HEK293T (cell line): ENCODE measurements at regions not wholly inside any gene's neighbourhood (a gene's known extent, or its start where the extent isn't known, plus 50 kb on each side); places are given as distances from the start of the nearest gene placed in this dataset.

ENCODE experiments used
- CTCF ChIA-PET: fragments of 350-600 bp; formaldehyde crosslinking; extraction: SDS; loops from one replicate; lab custom pipeline; 2021; ENCODE audit warnings: antibody characterized with exemption, inconsistent platforms; lab: Yijun Ruan, JAX
- POLR2A ChIA-PET: fragments of 350-600 bp; formaldehyde crosslinking; extraction: SDS; loops from one replicate; lab custom pipeline; 2020; ENCODE audit warnings: antibody characterized with exemption, inconsistent platforms; lab: Yijun Ruan, JAX
- DNase-seq: peaks from one replicate; pipeline ENCODE4 v3.0.0; 2012; ENCODE audit warnings: mixed read lengths; ENCODE audit errors: extremely low spot score
- ARNT ChIP-seq: fragments of 450-650 bp; IDR thresholded peaks from 2 replicates; pipeline ENCODE4 v1.6.1; 2017; ENCODE audit warnings: mild to moderate bottlenecking
- BHLHE40 ChIP-seq: fragments of 450-650 bp; IDR thresholded peaks from 2 replicates; pipeline ENCODE4 v1.6.1; 2016; ENCODE audit warnings: mild to moderate bottlenecking, moderate library complexity, borderline replicate concordance
- CTBP1 ChIP-seq: fragments of 450-650 bp; IDR thresholded peaks from 2 replicates; pipeline ENCODE4 v1.6.1; 2016; ENCODE audit warnings: borderline replicate concordance
- ELF4 ChIP-seq: fragments of 450-650 bp; IDR thresholded peaks from 2 replicates; pipeline ENCODE4 v1.6.1; 2017; ENCODE audit warnings: antibody characterized with exemption
- FOXA1 ChIP-seq: fragments of 450-650 bp; IDR thresholded peaks from 2 replicates; pipeline ENCODE4 v1.6.1; 2016; ENCODE audit warnings: mild to moderate bottlenecking
- FOXK2 ChIP-seq: fragments of 450-650 bp; IDR thresholded peaks from 2 replicates; pipeline ENCODE4 v1.6.1; 2016; ENCODE audit warnings: mild to moderate bottlenecking
- FOXM1 ChIP-seq: fragments of 450-650 bp; IDR thresholded peaks from 2 replicates; pipeline ENCODE4 v1.6.1; 2017; ENCODE audit warnings: mild to moderate bottlenecking, borderline replicate concordance
- HDGF ChIP-seq: fragments of 450-650 bp; IDR thresholded peaks from 2 replicates; pipeline ENCODE4 v1.6.1; 2017; ENCODE audit warnings: antibody characterized with exemption, borderline replicate concordance
- L3MBTL2 ChIP-seq: fragments of 450-650 bp; conservative IDR thresholded peaks from 2 replicates; pipeline ENCODE4 v1.6.1; 2016; ENCODE audit warnings: mild to moderate bottlenecking
- LEF1 ChIP-seq: fragments of 450-650 bp; IDR thresholded peaks from 2 replicates; pipeline ENCODE4 v1.6.1; 2017; ENCODE audit warnings: mild to moderate bottlenecking, borderline replicate concordance
- NFRKB ChIP-seq: fragments of 450-650 bp; IDR thresholded peaks from 2 replicates; pipeline ENCODE4 v1.6.1; 2016; ENCODE audit warnings: mild to moderate bottlenecking, moderate library complexity
- SP1 ChIP-seq: fragments of 450-650 bp; IDR thresholded peaks from 2 replicates; pipeline ENCODE4 v1.6.1; 2017
- SUZ12 ChIP-seq: fragments of 450-650 bp; IDR thresholded peaks from 2 replicates; pipeline ENCODE4 v1.6.1; 2016; ENCODE audit warnings: mild to moderate bottlenecking
- TARDBP ChIP-seq: fragments of 450-650 bp; IDR thresholded peaks from 2 replicates; pipeline ENCODE4 v1.6.1; 2016
- ZNF384 ChIP-seq: fragments of 450-650 bp; IDR thresholded peaks from 2 replicates; pipeline ENCODE4 v1.6.1; 2016
- TF ChIP-seq, protein P1 (sequence below): fragments of 450-650 bp; IDR thresholded peaks from 2 replicates; pipeline ENCODE4 v1.6.1; 2016

DNA sequence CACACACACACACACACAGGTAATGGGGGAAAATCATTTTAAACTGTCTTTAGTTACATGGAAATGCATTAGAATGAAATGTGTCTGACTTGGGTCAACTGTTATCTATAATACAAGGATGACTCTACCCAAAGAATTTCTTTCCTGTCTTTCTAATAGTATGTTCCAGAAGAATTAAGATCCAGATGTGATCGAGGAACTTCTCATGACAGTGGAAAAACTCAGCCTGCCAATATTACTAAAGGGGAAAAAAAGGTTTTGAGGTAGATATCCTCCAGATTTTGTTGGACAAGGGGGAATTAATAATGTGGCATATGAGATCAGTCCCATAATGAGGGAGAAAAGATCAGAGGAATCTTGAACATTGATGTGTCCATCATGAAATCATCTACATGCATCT, 190.6 kb upstream of the MAP3K1 start:
- POLR2A ChIA-PET: no interaction called here
- DNase-seq: no peak
- CTCF ChIA-PET: no interaction called here
- no peak for TF ChIP-seq FOXK2

DNA sequence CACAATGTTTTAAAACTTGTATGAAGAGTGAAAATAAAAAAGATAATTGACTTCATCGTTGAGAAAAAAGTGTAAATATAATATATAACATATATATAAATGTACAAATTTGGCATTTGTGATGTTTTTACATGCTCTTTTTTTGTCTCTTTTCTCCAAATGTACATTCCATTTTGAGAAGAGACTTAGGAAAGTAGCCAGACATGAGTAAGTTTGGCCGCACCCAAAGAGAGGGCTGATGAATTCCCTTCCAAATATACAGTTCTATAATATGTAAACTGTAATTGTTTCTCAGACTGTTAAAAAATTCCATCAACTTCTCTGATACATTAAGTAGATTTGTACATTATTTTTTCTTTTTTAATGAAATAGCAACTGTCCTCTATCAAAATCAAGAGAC, 193.2 kb upstream of the MAP3K1 start:
- TF ChIP-seq LEF1 (no peak), FOXK2 (no peak), NFRKB (no peak), SUZ12 (no peak), TARDBP (no peak), ARNT (no peak), ZNF384 (no peak), ELF4 (no peak), CTBP1 (no peak), HDGF (no peak), BHLHE40 (no peak), SP1 (no peak), FOXM1 (no peak)
- TF ChIP-seq, protein P1, sequence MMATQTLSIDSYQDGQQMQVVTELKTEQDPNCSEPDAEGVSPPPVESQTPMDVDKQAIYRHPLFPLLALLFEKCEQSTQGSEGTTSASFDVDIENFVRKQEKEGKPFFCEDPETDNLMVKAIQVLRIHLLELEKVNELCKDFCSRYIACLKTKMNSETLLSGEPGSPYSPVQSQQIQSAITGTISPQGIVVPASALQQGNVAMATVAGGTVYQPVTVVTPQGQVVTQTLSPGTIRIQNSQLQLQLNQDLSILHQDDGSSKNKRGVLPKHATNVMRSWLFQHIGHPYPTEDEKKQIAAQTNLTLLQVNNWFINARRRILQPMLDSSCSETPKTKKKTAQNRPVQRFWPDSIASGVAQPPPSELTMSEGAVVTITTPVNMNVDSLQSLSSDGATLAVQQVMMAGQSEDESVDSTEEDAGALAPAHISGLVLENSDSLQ: no peak
- ChIA-PET CTCF (no interaction called here), POLR2A (no interaction called here)
- DNase-seq: no peak

DNA sequence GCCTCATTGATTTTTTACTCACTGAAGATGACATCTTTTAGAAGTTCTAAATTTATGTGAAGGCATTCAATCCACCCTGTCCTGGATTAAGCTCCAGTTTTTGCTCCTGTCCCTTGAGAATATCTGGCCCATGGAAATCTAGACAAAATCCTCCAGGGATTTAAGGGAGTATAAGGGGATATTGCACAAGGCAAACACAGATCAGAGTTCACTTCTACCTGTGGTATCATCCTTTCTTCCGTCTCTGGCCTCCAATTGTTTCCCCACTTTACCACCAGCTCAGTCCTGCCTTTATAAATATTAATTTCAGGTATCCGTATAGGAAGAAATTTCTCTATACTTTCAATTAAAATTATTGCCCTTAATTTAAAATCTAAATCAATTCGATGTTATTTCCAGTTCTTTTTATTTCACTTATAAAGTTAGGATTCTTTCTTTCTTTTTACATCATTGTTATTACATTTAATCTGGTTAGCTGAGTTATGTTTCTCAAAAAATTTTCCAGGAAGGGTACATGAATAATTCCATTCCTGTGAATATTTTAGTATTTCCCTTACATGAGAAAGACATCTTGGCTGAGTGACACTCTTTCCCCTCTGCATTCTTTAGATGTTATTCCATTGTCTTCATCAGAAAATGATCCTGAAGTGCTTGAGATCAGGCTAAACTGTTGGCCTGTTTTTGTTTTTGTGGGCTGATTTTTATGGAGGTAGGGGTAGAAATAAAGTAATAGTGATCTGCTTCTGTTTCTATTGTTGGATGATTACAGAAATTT, 194.3 kb upstream of the MAP3K1 start:
- ChIA-PET POLR2A (no interaction called here), CTCF (interaction anchor here (0.7 kb wide), 1 partner anchor 218 kb away, joined by 3 read pairs; no protein-coding TSS in a partner anchor)
- no peak for DNase-seq
- TF ChIP-seq BHLHE40 (no peak), TARDBP (no peak), LEF1 (no peak), CTBP1 (no peak), ELF4 (no peak), L3MBTL2 (no peak), NFRKB (no peak), FOXK2 (no peak), ARNT (no peak), ZNF384 (no peak), FOXM1 (no peak), HDGF (no peak), FOXA1 (no peak), SUZ12 (no peak), SP1 (no peak)
- TF ChIP-seq, protein P1: no peak

DNA sequence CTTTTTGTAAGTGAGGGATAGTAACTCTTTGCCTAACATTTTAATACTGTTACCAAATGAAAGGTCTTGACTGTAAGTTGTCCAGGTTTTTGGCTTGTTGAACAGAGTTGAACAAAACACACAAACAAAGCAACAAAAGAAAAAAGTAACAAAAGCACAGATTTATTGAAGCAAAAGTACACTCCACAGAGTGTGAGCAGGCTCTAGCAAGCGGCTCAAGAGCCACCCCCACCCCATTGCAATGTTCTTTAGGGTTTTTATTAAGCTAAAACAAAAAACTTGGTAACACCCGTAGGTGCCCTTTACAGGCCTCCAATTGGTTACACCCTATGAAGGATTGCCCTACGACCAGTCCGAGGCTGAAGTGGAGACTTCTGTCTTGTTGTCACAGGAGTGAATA, 197.4 kb upstream of the MAP3K1 start:
- DNase-seq: no peak
- POLR2A ChIA-PET: no interaction called here
- TF ChIP-seq CTBP1 (no peak), BHLHE40 (no peak), NFRKB (no peak), TARDBP (no peak), SUZ12 (no peak), ELF4 (no peak)
- CTCF ChIA-PET: no interaction called here

DNA sequence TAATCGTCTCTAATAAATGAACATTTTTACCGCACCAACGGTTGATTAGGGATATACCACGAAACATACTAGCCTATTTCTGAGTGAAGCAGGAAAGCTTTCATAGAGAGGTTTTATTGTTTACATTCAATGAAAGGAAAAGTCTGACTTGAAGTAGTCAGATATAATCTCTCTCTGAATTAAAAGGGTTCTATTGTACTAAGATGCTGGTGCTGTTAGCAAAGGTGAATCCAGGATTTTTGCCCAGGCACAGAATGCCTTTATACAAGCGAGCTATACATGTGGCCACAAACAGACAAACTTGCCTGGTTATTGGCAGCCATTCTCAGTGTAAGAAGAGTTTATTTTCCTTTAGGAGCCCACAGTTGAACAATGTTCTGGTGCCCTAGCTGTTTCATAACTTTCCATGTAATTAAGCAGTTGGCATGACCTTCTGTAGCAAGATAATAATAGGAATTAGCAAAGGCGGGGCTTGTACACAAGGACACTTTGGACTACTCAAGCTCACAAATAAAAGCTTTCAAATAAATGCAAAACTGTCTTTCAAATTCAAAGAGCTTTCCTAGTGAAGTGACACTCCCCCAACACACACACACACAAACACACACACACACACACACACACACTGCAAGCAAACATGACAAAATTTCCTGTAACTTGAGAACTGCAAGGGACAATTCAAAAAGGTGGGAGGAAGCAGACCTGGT, 198.7 kb upstream of the MAP3K1 start:
- CTCF ChIA-PET: no interaction called here
- POLR2A ChIA-PET: no interaction called here

DNA sequence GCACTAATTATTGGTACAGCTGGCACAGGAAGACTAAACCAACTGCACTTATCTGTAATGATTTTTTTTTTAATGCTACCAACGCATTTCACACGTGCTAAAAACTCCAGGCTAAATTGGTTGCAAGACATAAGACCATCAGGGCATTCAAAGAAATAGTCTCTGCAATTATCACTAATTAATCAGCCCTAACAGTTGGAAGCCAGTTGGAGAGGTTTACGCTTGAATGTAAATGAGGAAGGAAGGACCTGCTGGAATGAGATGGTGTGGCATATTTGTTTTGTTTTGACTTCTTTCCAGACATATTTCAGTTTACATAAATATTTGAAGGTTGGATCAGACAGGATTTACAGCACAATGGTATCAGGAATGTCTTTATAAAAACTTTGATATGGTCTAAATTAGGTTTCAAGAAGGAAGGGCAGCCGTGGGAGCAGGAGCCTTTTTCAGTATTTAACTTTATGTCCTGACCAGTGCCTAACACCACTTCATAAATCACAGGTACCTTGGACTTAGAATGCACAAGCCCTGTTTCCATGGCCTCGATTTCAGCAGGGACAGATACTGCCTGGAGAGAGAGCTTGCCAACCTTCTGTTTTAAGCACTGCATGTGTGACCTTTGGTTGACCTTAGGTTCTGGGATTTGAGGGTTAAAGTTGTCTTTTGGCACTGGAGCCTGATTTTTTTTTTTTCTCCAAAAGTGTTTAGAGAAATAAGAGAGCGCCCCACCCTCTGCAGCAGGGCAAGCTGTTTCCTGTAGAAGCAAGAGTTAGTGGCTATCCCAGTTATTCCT, 199.8 kb upstream of the MAP3K1 start:
- POLR2A ChIA-PET: no interaction called here
- TF ChIP-seq SP1 (no peak), BHLHE40 (no peak), ARNT (no peak), FOXM1 (no peak), CTBP1 (no peak), ELF4 (no peak)
- TF ChIP-seq, protein P1: no peak
- CTCF ChIA-PET: no interaction called here
- DNase-seq: no peak

More for the DNA sequence above, 198.7 kb upstream of the MAP3K1 start:
- TF ChIP-seq SUZ12 (no peak), ELF4 (no peak), CTBP1 (no peak), NFRKB (no peak)
- no peak for DNase-seq
